Neural cell (in vitro differentiated cells): ENCODE measurements at regions not wholly inside any gene's neighbourhood (a gene's known extent, or its start where the extent isn't known, plus 50 kb on each side); places are given as distances from the start of the nearest gene placed in this dataset.

Experiments used
- H2AFZ ChIP-seq: fragments of 200-600, 300-800 bp; sonication (generic), shearing (Covaris generic); 2 replicates; pipeline ENCODE4 v1.6.0; 2014; ENCODE audit warnings: low read depth, mild to moderate bottlenecking, antibody characterized with exemption, low read length, moderate library complexity
- H3F3A ChIP-seq: fragments of 200-600 bp; shearing (Covaris generic); 2 replicates; pipeline ENCODE4 v1.6.1; 2016; ENCODE audit warnings: mild to moderate bottlenecking, moderate library complexity, mixed read lengths, antibody characterized with exemption, low read length; ENCODE audit not compliant: insufficient read depth, poor library complexity, severe bottlenecking
- H3K27ac ChIP-seq: fragments of 200-600, 300-800 bp; sonication (generic), shearing (Covaris generic); 2 replicates; pipeline ENCODE4 v1.5.1; 2014; ENCODE audit warnings: mild to moderate bottlenecking, low read length, moderate library complexity
- H3K27me3 ChIP-seq: fragments of 300-800, 200-600 bp; sonication (generic), shearing (Covaris generic); 2 replicates; pipeline ENCODE4 v1.6.0; 2014; ENCODE audit warnings: mild to moderate bottlenecking, low read depth, low read length, moderate library complexity; ENCODE audit not compliant: insufficient read depth
- H3K36me3 ChIP-seq: fragments of 300-800, 200-600 bp; sonication (generic), shearing (Covaris generic); 2 replicates; pipeline ENCODE4 v1.5.1; 2014; ENCODE audit warnings: mild to moderate bottlenecking, antibody characterized with exemption, low read length, moderate library complexity; ENCODE audit not compliant: insufficient read depth
- H3K4me2 ChIP-seq: fragments of 300-800, 200-600 bp; sonication (generic), shearing (Covaris generic); 2 replicates; pipeline ENCODE4 v1.6.0; 2014; ENCODE audit warnings: mild to moderate bottlenecking, low read length
- H3K4me3 ChIP-seq: fragments of 300-800, 200-600 bp; sonication (generic), shearing (Covaris generic); 2 replicates; pipeline ENCODE4 v1.5.1; 2014; ENCODE audit warnings: mild to moderate bottlenecking, low read length, moderate library complexity
- H3K79me2 ChIP-seq: fragments of 200-600 bp; shearing (Covaris generic); replicated peaks from 2 replicates; pipeline ENCODE4 v1.6.0; 2014; ENCODE audit warnings: mild to moderate bottlenecking, low read length, moderate library complexity; ENCODE audit not compliant: insufficient read depth
- H3K9ac ChIP-seq: fragments of 300-800, 200-600 bp; sonication (generic), shearing (Covaris generic); 2 replicates; pipeline ENCODE4 v1.6.1; 2016; ENCODE audit warnings: mild to moderate bottlenecking, low read length, mixed read lengths
- H3K9me2 ChIP-seq: fragments of 200-600 bp; shearing (Covaris generic); 2 replicates; pipeline ENCODE4 v1.6.1; 2016; ENCODE audit warnings: mild to moderate bottlenecking, low read length, mixed read lengths; ENCODE audit not compliant: insufficient read depth
- H3K9me3 ChIP-seq: fragments of 200-600, 300-800 bp; sonication (generic), shearing (Covaris generic); 2 replicates; pipeline ENCODE4 v1.6.1; 2016; ENCODE audit warnings: mild to moderate bottlenecking, mixed run types, low read length, moderate library complexity, mixed read lengths
- H4K20me1 ChIP-seq: fragments of 200-600 bp; shearing (Covaris generic); 2 replicates; pipeline ENCODE4 v1.6.1; 2016; ENCODE audit warnings: mild to moderate bottlenecking, mixed run types; ENCODE audit not compliant: insufficient read depth
- CTCF ChIP-seq: fragments of 450-650 bp; IDR thresholded peaks from 2 replicates; pipeline ENCODE4 v1.5.1; 2014; ENCODE audit warnings: antibody characterized with exemption, mild to moderate bottlenecking, moderate library complexity; ENCODE audit not compliant: poor library complexity, severe bottlenecking
- EP300 ChIP-seq: fragments of 450-650 bp; conservative IDR thresholded peaks from 2 replicates; pipeline ENCODE4 v1.6.1; 2014; ENCODE audit warnings: antibody characterized with exemption, mild to moderate bottlenecking, moderate library complexity; ENCODE audit not compliant: poor library complexity, severe bottlenecking
- EZH2 ChIP-seq: fragments of 200-600, 300-800 bp; shearing (Covaris generic), sonication (generic); IDR thresholded peaks from 2 replicates; pipeline ENCODE4 v1.6.1; 2014; ENCODE audit warnings: antibody characterized with exemption, low read length, borderline replicate concordance, mild to moderate bottlenecking; ENCODE audit not compliant: insufficient read depth, poor library complexity, severe bottlenecking
- MXI1 ChIP-seq: fragments of 450-650 bp; conservative IDR thresholded peaks from 2 replicates; pipeline ENCODE4 v1.6.1; 2014; ENCODE audit warnings: antibody characterized with exemption, mild to moderate bottlenecking; ENCODE audit not compliant: poor library complexity, severe bottlenecking
- POLR2AphosphoS5 ChIP-seq: IDR thresholded peaks from 2 replicates; pipeline ENCODE4 v1.6.1; 2012
- RAD21 ChIP-seq: fragments of 450-650 bp; conservative IDR thresholded peaks from 2 replicates; pipeline ENCODE4 v1.6.1; 2014; ENCODE audit warnings: antibody characterized with exemption, mild to moderate bottlenecking, moderate library complexity
- SMC3 ChIP-seq: fragments of 450-650 bp; conservative IDR thresholded peaks from 2 replicates; pipeline ENCODE4 v1.6.1; 2014; ENCODE audit warnings: antibody characterized with exemption, mild to moderate bottlenecking, moderate library complexity; ENCODE audit not compliant: poor library complexity
- TAF1 ChIP-seq: IDR thresholded peaks from 2 replicates; pipeline ENCODE4 v1.6.1; 2012; ENCODE audit warnings: low read depth
- TF ChIP-seq, protein P1 (sequence below): IDR thresholded peaks from 2 replicates; pipeline ENCODE4 v1.6.1; 2012; ENCODE audit warnings: borderline replicate concordance

GRCh38 chr12:83313827-83314226, 627.1 kb downstream of the TMTC2 start:
- no peaks in the 10 kb centered on the region for H3K9me3 ChIP-seq
- no peaks in the 10 kb centered on the region for H3K36me3 ChIP-seq
- peak overlapping the region; percentile 7 for H3K27ac ChIP-seq
- H4K20me1 ChIP-seq = no peaks in the 10 kb centered on the region
- H2AFZ ChIP-seq = no peak overlapping the region
- no peaks in the 10 kb centered on the region for H3K9me2 ChIP-seq
- no peaks in the 10 kb centered on the region for H3K27me3 ChIP-seq
- H3K9ac ChIP-seq = no peak overlapping the region
- H3F3A ChIP-seq = no peaks in the 10 kb centered on the region
- H3K4me2 ChIP-seq = no peak overlapping the region
- TF ChIP-seq EZH2 (no peak), CTCF (no peak), MXI1 (no peak), TAF1 (no peak), SMC3 (no peak), POLR2AphosphoS5 (no peak)
- TF ChIP-seq, protein P1, sequence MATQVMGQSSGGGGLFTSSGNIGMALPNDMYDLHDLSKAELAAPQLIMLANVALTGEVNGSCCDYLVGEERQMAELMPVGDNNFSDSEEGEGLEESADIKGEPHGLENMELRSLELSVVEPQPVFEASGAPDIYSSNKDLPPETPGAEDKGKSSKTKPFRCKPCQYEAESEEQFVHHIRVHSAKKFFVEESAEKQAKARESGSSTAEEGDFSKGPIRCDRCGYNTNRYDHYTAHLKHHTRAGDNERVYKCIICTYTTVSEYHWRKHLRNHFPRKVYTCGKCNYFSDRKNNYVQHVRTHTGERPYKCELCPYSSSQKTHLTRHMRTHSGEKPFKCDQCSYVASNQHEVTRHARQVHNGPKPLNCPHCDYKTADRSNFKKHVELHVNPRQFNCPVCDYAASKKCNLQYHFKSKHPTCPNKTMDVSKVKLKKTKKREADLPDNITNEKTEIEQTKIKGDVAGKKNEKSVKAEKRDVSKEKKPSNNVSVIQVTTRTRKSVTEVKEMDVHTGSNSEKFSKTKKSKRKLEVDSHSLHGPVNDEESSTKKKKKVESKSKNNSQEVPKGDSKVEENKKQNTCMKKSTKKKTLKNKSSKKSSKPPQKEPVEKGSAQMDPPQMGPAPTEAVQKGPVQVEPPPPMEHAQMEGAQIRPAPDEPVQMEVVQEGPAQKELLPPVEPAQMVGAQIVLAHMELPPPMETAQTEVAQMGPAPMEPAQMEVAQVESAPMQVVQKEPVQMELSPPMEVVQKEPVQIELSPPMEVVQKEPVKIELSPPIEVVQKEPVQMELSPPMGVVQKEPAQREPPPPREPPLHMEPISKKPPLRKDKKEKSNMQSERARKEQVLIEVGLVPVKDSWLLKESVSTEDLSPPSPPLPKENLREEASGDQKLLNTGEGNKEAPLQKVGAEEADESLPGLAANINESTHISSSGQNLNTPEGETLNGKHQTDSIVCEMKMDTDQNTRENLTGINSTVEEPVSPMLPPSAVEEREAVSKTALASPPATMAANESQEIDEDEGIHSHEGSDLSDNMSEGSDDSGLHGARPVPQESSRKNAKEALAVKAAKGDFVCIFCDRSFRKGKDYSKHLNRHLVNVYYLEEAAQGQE = no peak
- no peak overlapping the region for H3K4me3 ChIP-seq
- H3K79me2 ChIP-seq = no peaks in the 10 kb centered on the region

GRCh38 chr12:83313322-83313721, 626.6 kb downstream of the TMTC2 start:
- H3K9ac ChIP-seq = no peak overlapping the region
- H3K27ac ChIP-seq = peak overlapping the region; percentile 54
- H3K27me3 ChIP-seq = no peaks in the 10 kb centered on the region
- H3K4me2 ChIP-seq = no peak overlapping the region
- no peak overlapping the region for H3K4me3 ChIP-seq
- H3K79me2 ChIP-seq = no peaks in the 10 kb centered on the region
- no peaks in the 10 kb centered on the region for H3K9me2 ChIP-seq
- H3K9me3 ChIP-seq = no peaks in the 10 kb centered on the region
- H3K36me3 ChIP-seq = no peaks in the 10 kb centered on the region
- no peak overlapping the region for H2AFZ ChIP-seq
- no peaks in the 10 kb centered on the region for H3F3A ChIP-seq
- H4K20me1 ChIP-seq = no peaks in the 10 kb centered on the region
- TF ChIP-seq POLR2AphosphoS5 (peak; percentile 34), EP300 (peak; percentile 89), MXI1 (no peak)

DNA sequence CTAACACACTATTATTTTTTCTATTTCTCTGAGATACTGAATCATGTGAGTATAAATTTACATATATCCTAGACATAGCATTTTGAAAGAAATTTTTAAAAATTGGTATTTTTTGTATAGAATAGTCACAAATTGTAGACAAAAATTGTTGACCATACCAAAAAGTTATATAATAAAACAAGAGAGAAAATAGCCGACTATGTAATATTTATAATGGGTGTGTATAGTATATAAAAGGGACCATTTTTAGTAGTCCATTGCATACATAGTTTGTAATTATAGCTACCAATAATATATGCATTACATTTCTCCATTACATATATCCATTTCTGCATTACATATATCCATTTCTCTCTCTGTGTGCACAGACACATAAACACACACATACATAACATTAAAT, 590.2 kb downstream of the TMTC2 start:
- Histone ChIP-seq H2AFZ (no peak overlapping the region), H3K4me2 (no peak overlapping the region), H3K4me3 (no peak overlapping the region), H3K9me2 (no peaks in the 10 kb centered on the region), H3F3A (no peaks in the 10 kb centered on the region), H4K20me1 (no peaks in the 10 kb centered on the region), H3K9me3 (no peaks in the 10 kb centered on the region), H3K36me3 (no peaks in the 10 kb centered on the region), H3K9ac (no peak overlapping the region), H3K79me2 (no peaks in the 10 kb centered on the region), H3K27ac (no peak overlapping the region), H3K27me3 (no peaks in the 10 kb centered on the region)
- TF ChIP-seq EP300 (no peak), EZH2 (no peak), CTCF (no peak), TAF1 (no peak), MXI1 (no peak), POLR2AphosphoS5 (no peak), SMC3 (no peak), RAD21 (no peak)
- TF ChIP-seq, protein P1 = no peak
